ENCODE measurements at regions not wholly inside any gene's neighbourhood (a gene's known extent, or its start where the extent isn't known, plus 50 kb on each side); places are given as distances from the start of the nearest gene placed in this dataset.

DNA sequence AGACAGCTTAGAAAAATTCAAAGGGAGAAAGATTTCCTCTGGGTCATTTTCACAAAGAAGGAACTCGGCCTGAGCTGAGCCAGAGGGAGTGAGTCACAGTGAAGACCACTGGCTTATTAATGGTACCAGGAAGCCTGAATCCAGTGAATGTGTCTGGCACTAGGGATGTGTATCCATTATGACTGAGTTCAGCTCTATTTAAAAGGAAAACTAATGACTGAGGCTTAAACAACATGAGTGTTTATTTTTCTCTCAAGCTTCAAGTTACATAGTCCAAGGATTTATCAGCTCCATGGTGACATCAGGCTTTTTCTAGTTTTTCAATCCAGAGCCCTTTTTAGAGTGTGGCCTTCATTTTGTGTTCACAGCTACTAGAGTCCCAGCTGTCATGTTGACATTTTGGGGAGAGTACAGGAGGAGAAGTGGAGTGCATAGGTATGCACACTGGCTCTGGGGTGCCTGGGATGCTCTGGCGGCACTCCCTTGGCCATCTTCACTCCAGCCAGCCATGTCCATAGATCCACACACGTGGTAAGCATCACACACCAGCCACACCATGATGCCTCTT, 159.5 kb upstream of the ERCC6L2 start:
- Histone ChIP-seq H3K9ac (ENCODE audit: control insufficient read depth, insufficient read depth, low read length) (no peak overlapping the region), H2AFZ (ENCODE audit: control insufficient read depth, low read depth, low read length) (no peak overlapping the region), H3K9me3 (replicated peaks; ENCODE audit: control insufficient read depth, insufficient read depth, low read length) (peaks cover 6% of the 10 kb centered on the region; the same call in 2 of the 3 replicates), H3K4me3 (no peak overlapping the region), H3K36me3 (ENCODE audit: control insufficient read depth in 2 of 2, insufficient read depth in 2 of 2, low read length in 1 of 2) (no peaks in the 10 kb centered on the region), H4K20me1 (ENCODE audit: control insufficient read depth, insufficient read depth) (no peaks in the 10 kb centered on the region), H3K4me2 (ENCODE audit: control insufficient read depth, insufficient read depth) (no peak overlapping the region), H3K79me2 (ENCODE audit: control insufficient read depth, insufficient read depth, low read length) (no peaks in the 10 kb centered on the region), H3K27me3 (replicated peaks in 1 of 2; ENCODE audit: control insufficient read depth in 2 of 2, insufficient read depth in 2 of 2, low read length in 1 of 2) (no peaks in the 10 kb centered on the region), H3K27ac (ENCODE audit: control insufficient read depth, insufficient read depth) (no peak overlapping the region), H3K4me1 (ENCODE audit: control insufficient read depth, insufficient read depth, low read length) (no peaks in the 10 kb centered on the region)
- RAD21 ChIA-PET (ENCODE audit: unreplicated experiment): no interaction called here
- FAIRE-seq (no peak), ATAC-seq (no peak), DNase-seq (ENCODE audit: low read depth, low spot score) (no peak)
- CTCF ChIA-PET: no interaction called here
- WGBS (ENCODE audit: insufficient coverage, insufficient replicate concordance, low lambda C conversion rate, missing lambda C conversion rate): 29% methylated on average over 3 of the region's 3 CpGs
- no TSS peak for BruUV-seq (replicated peaks)
- intact Hi-C loops (cut with micrococcal nuclease; ENCODE audit: unreplicated experiment) (no loop called here), in situ Hi-C loops (cut with MboI) (no loop called here)
- SMC1A ChIA-PET (ENCODE audit: uncharacterized antibody, unreplicated experiment): interaction anchor here (0.7 kb wide), 1 partner anchor 11 kb away, joined by 4 read pairs; no protein-coding TSS in a partner anchor
- POLR2A ChIA-PET: no interaction called here
- no peak for TF ChIP-seq HDAC6 (IDR thresholded peaks at IDR 0.05; ENCODE audit: unreplicated experiment)
- no peak for TF ChIP-seq KDM1A (IDR thresholded peaks at IDR 0.05; ENCODE audit: borderline replicate concordance)
- TF ChIP-seq SP1 (IDR thresholded peaks at IDR 0.05; ENCODE audit: low read depth, low read length): no peak
- TF ChIP-seq, protein P1, sequence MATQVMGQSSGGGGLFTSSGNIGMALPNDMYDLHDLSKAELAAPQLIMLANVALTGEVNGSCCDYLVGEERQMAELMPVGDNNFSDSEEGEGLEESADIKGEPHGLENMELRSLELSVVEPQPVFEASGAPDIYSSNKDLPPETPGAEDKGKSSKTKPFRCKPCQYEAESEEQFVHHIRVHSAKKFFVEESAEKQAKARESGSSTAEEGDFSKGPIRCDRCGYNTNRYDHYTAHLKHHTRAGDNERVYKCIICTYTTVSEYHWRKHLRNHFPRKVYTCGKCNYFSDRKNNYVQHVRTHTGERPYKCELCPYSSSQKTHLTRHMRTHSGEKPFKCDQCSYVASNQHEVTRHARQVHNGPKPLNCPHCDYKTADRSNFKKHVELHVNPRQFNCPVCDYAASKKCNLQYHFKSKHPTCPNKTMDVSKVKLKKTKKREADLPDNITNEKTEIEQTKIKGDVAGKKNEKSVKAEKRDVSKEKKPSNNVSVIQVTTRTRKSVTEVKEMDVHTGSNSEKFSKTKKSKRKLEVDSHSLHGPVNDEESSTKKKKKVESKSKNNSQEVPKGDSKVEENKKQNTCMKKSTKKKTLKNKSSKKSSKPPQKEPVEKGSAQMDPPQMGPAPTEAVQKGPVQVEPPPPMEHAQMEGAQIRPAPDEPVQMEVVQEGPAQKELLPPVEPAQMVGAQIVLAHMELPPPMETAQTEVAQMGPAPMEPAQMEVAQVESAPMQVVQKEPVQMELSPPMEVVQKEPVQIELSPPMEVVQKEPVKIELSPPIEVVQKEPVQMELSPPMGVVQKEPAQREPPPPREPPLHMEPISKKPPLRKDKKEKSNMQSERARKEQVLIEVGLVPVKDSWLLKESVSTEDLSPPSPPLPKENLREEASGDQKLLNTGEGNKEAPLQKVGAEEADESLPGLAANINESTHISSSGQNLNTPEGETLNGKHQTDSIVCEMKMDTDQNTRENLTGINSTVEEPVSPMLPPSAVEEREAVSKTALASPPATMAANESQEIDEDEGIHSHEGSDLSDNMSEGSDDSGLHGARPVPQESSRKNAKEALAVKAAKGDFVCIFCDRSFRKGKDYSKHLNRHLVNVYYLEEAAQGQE (IDR thresholded peaks at IDR 0.05; ENCODE audit: low read depth, low read length): no peak
- TF ChIP-seq CBX5 (IDR thresholded peaks at IDR 0.05; ENCODE audit: low read depth): no peak
- no peak for TF ChIP-seq PKNOX1 (IDR thresholded peaks at IDR 0.05)
- no peak for TF ChIP-seq CTCF (IDR thresholded peaks at IDR 0.05 in 2 of 3, conservative IDR thresholded peaks at IDR 0.05 in 1 of 3; ENCODE audit: control insufficient read depth in 2 of 3, extremely low read depth in 1 of 3, insufficient read depth in 1 of 3, low read depth in 3 of 3, low read length in 3 of 3)
- no peak for TF ChIP-seq HSF1 (IDR thresholded peaks at IDR 0.05; ENCODE audit: low read depth, low read length)
- TF ChIP-seq SUZ12 (IDR thresholded peaks at IDR 0.05; ENCODE audit: unreplicated experiment): no peak
- TF ChIP-seq ZNF24 (IDR thresholded peaks at IDR 0.05): no peak
- TF ChIP-seq IRF4 (IDR thresholded peaks at IDR 0.05; ENCODE audit: low read depth, low read length): no peak
- TF ChIP-seq, protein P2, sequence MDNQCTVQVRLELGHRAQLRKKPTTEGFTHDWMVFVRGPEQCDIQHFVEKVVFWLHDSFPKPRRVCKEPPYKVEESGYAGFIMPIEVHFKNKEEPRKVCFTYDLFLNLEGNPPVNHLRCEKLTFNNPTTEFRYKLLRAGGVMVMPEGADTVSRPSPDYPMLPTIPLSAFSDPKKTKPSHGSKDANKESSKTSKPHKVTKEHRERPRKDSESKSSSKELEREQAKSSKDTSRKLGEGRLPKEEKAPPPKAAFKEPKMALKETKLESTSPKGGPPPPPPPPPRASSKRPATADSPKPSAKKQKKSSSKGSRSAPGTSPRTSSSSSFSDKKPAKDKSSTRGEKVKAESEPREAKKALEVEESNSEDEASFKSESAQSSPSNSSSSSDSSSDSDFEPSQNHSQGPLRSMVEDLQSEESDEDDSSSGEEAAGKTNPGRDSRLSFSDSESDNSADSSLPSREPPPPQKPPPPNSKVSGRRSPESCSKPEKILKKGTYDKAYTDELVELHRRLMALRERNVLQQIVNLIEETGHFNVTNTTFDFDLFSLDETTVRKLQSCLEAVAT (IDR thresholded peaks at IDR 0.05): no peak
- no peak for TF ChIP-seq STAT1 (conservative IDR thresholded peaks at IDR 0.05)
- no peak for TF ChIP-seq CEBPB (IDR thresholded peaks at IDR 0.05; ENCODE audit: borderline replicate concordance in 1 of 2, low read depth in 2 of 2, low read length in 2 of 2)
- TF ChIP-seq NR2C1 (IDR thresholded peaks at IDR 0.05): no peak
